GM18951 (cell line): ENCODE measurements at regions not wholly inside any gene's neighbourhood (a gene's known extent, or its start where the extent isn't known, plus 50 kb on each side); places are given as distances from the start of the nearest gene placed in this dataset.

ENCODE experiments used
- POLR2A ChIP-seq: IDR thresholded peaks from 4 replicates; pipeline ENCODE4 v1.6.1; 2011; ENCODE audit warnings: mild to moderate bottlenecking; ENCODE audit not compliant: insufficient read length, insufficient read depth; ENCODE audit errors: extremely low read depth
- in situ Hi-C: fragments of 300-500 bp; cut with MboI; formaldehyde crosslinking; loops from one replicate; pipeline ENCODE4 v1.12.0; 2022; ENCODE audit warnings: low sequenced_read_pairs, mixed read lengths, inconsistent platforms; ENCODE audit not compliant: unreplicated experiment

DNA sequence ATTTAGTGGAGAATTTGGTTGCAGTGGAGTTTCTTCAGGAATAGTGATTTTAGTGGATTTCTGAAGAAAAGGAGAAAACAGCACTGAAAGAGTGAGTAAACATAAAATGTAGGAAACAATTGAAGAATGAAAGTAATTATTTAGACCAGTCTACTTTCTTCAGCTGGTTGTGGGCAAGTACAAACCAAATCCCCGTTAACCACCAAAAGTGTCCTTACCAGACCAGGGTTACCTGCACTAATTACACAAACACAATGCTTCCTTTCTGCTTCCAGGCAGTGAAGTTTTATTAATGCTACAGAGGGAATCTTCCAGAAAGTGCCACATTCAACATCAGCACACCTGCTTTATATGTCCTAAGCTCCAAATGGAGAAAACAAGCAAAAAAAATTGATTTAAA, 248.0 kb upstream of the TBC1D5 start:
- in situ Hi-C loops = no loop called here
- TF ChIP-seq POLR2A = no peak

GRCh38 chr3:17986348-17986816, 244.0 kb upstream of the TBC1D5 start:
- no peak for TF ChIP-seq POLR2A
- in situ Hi-C loops = no loop called here

DNA sequence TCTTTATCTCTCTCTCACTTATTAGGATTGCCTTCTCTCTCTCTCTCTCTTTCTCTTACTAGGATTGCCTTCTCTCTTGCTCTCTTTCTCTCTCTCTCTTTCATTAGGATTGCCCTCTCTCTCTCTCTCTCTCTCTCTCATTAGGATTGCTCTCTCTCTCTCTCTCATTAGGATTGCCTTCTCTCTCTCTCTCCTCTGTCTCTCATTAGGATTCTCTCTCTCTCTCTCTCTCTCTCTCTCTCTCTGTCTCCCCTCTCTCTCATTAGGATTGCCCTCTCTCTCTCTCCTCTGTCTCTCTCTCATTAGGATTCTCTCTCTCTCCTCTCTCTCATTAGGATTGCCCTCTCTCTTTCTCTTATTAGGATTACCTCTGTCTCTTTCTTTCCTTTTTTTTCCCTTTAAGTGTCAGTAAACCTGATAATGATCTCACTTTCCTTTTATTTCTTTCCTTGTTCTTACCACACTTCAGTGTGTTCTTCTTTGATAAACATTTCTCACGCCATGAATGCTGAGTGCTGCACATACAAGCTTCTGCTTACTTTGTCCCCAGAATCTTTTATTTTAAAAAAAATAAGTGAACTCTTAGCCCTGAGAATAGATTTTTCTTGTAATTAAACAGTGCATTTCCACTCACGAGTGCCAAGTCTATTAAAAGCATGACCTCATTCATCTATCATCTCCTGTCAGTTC, 243.4 kb upstream of the TBC1D5 start:
- in situ Hi-C loops = no loop called here
- no peak for TF ChIP-seq POLR2A

GRCh38 chr3:17983106-17983505, 240.7 kb upstream of the TBC1D5 start:
- in situ Hi-C loops = no loop called here
- TF ChIP-seq POLR2A = no peak

DNA sequence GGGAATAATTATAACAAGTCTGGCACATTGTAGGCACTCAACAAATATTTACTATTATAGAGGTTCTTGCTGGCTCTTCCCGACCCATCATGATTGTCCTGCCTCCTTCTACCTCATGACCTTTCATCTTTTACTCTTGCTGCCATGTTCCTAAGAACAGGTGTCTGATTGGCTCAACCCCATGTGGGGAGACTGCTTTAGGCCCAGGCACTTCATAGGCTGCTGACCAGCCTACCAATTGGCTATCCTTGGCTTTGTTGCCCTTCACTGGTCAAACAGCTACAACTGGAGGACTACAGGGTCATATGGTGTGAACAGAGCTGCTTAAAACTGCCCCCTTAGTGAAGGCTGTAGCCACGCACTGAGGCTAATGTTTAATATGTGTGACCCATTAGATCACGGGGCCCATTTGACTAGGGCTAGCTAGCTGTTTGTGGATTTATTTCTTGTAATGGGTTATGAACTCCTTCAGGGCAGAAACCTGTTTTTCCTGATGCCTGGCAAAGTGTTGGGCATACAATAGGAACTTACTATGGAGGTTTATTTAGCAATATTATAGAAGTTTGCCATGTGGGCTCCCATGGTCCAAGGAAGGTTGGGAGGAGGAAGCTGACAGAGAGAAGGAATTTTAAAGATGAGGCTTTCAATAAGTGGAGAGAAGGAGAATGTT, 239.9 kb upstream of the TBC1D5 start:
- in situ Hi-C loops = no loop called here
- no peak for TF ChIP-seq POLR2A

- in situ Hi-C loops = no loop called here
- TF ChIP-seq POLR2A = no peak
These were observed 238.4 kb upstream of the TBC1D5 start for GRCh38 chr3:17980863-17981262.

DNA sequence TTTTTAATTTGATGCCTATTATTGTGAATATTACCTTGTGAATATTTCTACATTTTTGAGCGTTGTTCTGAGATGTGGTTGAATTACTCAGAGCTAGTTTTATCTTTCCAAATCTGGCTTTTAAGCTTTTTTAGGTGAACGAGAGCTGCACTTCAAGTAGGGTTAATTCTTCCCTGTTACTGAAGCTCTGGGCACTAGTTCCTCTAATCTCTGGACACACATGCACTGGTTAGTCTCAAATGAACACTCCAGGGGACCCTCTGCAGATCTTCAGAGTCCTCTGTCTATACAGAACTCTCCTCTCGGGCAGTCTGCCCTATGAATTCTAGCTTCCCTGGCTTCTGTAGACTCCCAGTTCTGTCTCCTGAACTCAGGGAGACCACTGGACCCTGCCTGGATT, 237.5 kb upstream of the TBC1D5 start:
- no peak for TF ChIP-seq POLR2A
- in situ Hi-C loops = no loop called here

GRCh38 chr3:17979252-17979651, 236.8 kb upstream of the TBC1D5 start:
- no peak for TF ChIP-seq POLR2A
- in situ Hi-C loops = no loop called here

- in situ Hi-C loops = no loop called here
- TF ChIP-seq POLR2A = no peak
These were observed 231.9 kb upstream of the TBC1D5 start for GRCh38 chr3:17974206-17974841.

GRCh38 chr3:17972959-17973906, 230.8 kb upstream of the TBC1D5 start:
- in situ Hi-C loops = no loop called here
- no peak for TF ChIP-seq POLR2A

DNA sequence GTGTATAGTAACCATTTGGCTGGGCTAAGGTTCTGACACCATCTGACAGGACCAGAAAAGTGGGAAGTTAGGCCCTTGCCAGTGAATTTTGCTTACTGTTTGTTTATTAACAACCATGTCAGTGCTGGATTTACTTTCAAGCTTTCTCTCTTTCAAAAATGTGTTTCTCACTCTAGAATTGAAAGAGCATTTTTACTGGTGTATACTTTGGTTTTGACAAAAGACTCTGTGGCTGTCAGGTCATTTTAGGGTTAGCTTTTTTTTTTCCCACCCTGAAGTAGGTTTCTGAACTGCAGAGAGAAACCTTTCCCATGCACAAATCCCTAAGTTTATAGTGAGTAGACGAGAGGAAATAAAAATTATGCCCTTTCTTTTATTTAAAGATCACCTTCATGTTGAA, 230.0 kb upstream of the TBC1D5 start:
- in situ Hi-C loops = no loop called here
- no peak for TF ChIP-seq POLR2A

DNA sequence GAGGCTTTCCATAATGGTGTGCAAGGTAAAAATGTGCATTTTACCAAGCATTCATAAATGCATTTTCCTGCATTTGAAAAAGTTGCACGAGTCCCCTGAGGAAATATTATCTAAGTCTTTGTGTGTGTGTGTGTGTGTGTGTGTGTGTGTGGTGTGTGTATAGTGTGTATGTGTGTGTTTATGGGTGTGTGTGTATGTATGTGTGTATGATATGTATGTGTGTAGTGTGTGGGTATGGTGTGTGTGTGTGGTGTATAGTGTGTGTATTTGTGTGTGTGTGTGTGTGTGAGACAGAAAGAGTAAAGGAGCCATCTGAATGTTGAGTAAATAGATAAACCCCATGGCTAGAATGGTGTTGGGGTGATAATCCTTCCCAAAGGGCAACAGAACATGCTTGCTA, 229.6 kb upstream of the TBC1D5 start:
- in situ Hi-C loops = no loop called here
- TF ChIP-seq POLR2A = no peak
